HEK293 (cell line): ENCODE measurements at regions not wholly inside any gene's neighbourhood (a gene's known extent, or its start where the extent isn't known, plus 50 kb on each side); places are given as distances from the start of the nearest gene placed in this dataset.

Experiments
- KLF1 ChIP-seq: fragments of 450-650 bp; formaldehyde crosslinking; IDR thresholded peaks from 2 replicates; pipeline ENCODE4 v1.5.1; 2016; ENCODE audit warnings: missing biosample characterization, missing genetic modification characterization
- YY1 ChIP-seq: fragments of 450-650 bp; formaldehyde crosslinking; IDR thresholded peaks from 2 replicates; pipeline ENCODE4 v1.5.1; 2018; ENCODE audit warnings: missing biosample characterization, missing genetic modification characterization
- ZBTB1 ChIP-seq: fragments of 450-650 bp; formaldehyde crosslinking; IDR thresholded peaks from 2 replicates; pipeline ENCODE4 v1.5.1; 2016; ENCODE audit warnings: missing biosample characterization, missing genetic modification characterization
- ZNF138 ChIP-seq: fragments of 450-650 bp; formaldehyde crosslinking; IDR thresholded peaks from 2 replicates; pipeline ENCODE4 v1.5.1; 2016; ENCODE audit warnings: missing biosample characterization, missing genetic modification characterization, borderline replicate concordance
- ZNF16 ChIP-seq: fragments of 450-650 bp; formaldehyde crosslinking; IDR thresholded peaks from 2 replicates; pipeline ENCODE4 v1.5.1; 2016; ENCODE audit warnings: low read depth, missing biosample characterization, missing genetic modification characterization
- ZNF24 ChIP-seq: fragments of 450-650 bp; formaldehyde crosslinking; IDR thresholded peaks from 2 replicates; pipeline ENCODE4 v1.5.1; 2016; ENCODE audit warnings: missing biosample characterization, missing genetic modification characterization
- ZNF350 ChIP-seq: fragments of 450-650 bp; formaldehyde crosslinking; IDR thresholded peaks from 2 replicates; pipeline ENCODE4 v1.5.0; 2017; ENCODE audit warnings: missing biosample characterization, mild to moderate bottlenecking, missing genetic modification characterization
- ZNF423 ChIP-seq: fragments of 450-650 bp; formaldehyde crosslinking; IDR thresholded peaks from 2 replicates; pipeline ENCODE4 v1.5.1; 2016; ENCODE audit warnings: missing biosample characterization, missing genetic modification characterization
- ZNF561 ChIP-seq: fragments of 450-650 bp; IDR thresholded peaks from 2 replicates; pipeline ENCODE4 v1.5.1; 2018; ENCODE audit warnings: missing biosample characterization, missing genetic modification characterization, borderline replicate concordance
- TF ChIP-seq, protein P1 (sequence below): fragments of 450-650 bp; formaldehyde crosslinking; IDR thresholded peaks from 2 replicates; pipeline ENCODE4 v1.5.1; 2016; ENCODE audit warnings: missing biosample characterization, missing genetic modification characterization
- TF ChIP-seq, protein P2 (sequence below): fragments of 450-650 bp; formaldehyde crosslinking; IDR thresholded peaks from 2 replicates; pipeline ENCODE4 v1.5.1; 2016; ENCODE audit warnings: missing biosample characterization, missing genetic modification characterization

DNA sequence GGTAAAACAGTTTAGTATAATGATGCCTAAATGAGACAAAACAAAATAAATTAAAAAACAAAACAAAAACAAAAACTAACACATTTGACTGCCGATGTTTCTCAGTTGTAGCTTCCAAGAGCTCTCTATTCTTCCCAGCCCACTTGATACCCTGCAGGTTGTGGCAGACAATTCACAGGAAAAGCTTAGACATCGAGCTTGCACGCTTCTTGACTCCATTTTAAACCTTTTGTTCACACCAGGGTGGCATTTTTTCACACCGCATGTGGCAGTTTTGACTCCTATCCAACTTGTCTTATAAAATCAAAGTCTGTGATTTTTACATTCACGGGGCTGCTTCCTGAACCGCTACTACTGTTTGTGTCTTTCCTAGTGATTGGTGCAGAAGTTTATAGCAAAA is 575.9 kb downstream of the USP25 start:
- TF ChIP-seq ZNF138 (tag by site-specific recombination) = no peak
- no peak for TF ChIP-seq KLF1 (tag by site-specific recombination)
- TF ChIP-seq, protein P1, sequence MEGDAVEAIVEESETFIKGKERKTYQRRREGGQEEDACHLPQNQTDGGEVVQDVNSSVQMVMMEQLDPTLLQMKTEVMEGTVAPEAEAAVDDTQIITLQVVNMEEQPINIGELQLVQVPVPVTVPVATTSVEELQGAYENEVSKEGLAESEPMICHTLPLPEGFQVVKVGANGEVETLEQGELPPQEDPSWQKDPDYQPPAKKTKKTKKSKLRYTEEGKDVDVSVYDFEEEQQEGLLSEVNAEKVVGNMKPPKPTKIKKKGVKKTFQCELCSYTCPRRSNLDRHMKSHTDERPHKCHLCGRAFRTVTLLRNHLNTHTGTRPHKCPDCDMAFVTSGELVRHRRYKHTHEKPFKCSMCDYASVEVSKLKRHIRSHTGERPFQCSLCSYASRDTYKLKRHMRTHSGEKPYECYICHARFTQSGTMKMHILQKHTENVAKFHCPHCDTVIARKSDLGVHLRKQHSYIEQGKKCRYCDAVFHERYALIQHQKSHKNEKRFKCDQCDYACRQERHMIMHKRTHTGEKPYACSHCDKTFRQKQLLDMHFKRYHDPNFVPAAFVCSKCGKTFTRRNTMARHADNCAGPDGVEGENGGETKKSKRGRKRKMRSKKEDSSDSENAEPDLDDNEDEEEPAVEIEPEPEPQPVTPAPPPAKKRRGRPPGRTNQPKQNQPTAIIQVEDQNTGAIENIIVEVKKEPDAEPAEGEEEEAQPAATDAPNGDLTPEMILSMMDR (tag by site-specific recombination) = no peak
- TF ChIP-seq ZNF24 = no peak
- TF ChIP-seq ZBTB1 (tag by site-specific recombination) = no peak
- TF ChIP-seq ZNF423 (tag by site-specific recombination) = no peak
- TF ChIP-seq YY1 (tag by site-specific recombination) = no peak
- TF ChIP-seq ZNF350 (tag by site-specific recombination) = no peak
- no peak for TF ChIP-seq ZNF16 (tag by site-specific recombination)
- TF ChIP-seq, protein P2, sequence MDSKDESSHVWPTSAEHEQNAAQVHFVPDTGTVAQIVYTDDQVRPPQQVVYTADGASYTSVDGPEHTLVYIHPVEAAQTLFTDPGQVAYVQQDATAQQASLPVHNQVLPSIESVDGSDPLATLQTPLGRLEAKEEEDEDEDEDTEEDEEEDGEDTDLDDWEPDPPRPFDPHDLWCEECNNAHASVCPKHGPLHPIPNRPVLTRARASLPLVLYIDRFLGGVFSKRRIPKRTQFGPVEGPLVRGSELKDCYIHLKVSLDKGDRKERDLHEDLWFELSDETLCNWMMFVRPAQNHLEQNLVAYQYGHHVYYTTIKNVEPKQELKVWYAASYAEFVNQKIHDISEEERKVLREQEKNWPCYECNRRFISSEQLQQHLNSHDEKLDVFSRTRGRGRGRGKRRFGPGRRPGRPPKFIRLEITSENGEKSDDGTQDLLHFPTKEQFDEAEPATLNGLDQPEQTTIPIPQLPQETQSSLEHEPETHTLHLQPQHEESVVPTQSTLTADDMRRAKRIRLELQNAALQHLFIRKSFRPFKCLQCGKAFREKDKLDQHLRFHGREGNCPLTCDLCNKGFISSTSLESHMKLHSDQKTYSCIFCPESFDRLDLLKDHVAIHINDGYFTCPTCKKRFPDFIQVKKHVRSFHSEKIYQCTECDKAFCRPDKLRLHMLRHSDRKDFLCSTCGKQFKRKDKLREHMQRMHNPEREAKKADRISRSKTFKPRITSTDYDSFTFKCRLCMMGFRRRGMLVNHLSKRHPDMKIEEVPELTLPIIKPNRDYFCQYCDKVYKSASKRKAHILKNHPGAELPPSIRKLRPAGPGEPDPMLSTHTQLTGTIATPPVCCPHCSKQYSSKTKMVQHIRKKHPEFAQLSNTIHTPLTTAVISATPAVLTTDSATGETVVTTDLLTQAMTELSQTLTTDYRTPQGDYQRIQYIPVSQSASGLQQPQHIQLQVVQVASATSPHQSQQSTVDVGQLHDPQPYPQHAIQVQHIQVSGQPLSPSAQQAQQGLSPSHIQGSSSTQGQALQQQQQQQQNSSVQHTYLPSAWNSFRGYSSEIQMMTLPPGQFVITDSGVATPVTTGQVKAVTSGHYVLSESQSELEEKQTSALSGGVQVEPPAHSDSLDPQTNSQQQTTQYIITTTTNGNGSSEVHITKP = no peak
- TF ChIP-seq ZNF561 (tag by site-specific recombination) = no peak
